IMR-90 (cell line): ENCODE measurements at regions not wholly inside any gene's neighbourhood (a gene's known extent, or its start where the extent isn't known, plus 50 kb on each side); places are given as distances from the start of the nearest gene placed in this dataset.

Source experiments
- ATAC-seq: fragments of 200-7000 bp; cut with Tn5 transposase; 2 replicates; pipeline ENCODE4 v1.9.1; 2020; ENCODE audit warnings: low read depth, mild to moderate bottlenecking, moderate library complexity
- BruUV-seq: library from RNA; stranded (reverse); fragments of 400-500 nt; replicated peaks from 2 replicates; lab custom pipeline; 2021; lab: Mats Ljungman, UMichigan
- CTCF ChIA-PET: fragments of 300-600 bp; formaldehyde crosslinking; extraction: SDS; loops from one replicate; lab custom pipeline; 2021; ENCODE audit warnings: antibody characterized with exemption; lab: Yijun Ruan, JAX
- POLR2A ChIA-PET: fragments of 300-600 bp; sonication (Branson Sonifier 250); formaldehyde crosslinking; loops from one replicate; lab custom pipeline; 2022; ENCODE audit warnings: antibody characterized with exemption; ENCODE audit not compliant: unreplicated experiment; lab: Charles Lee
- DNase-seq: peaks from one replicate; pipeline ENCODE4 v3.0.0; 2013
- H2AFZ ChIP-seq: replicated peaks from 2 replicates; pipeline ENCODE3; 2013; ENCODE audit warnings: low read length, mild to moderate bottlenecking; ENCODE audit not compliant: poor library complexity
- H2AK5ac ChIP-seq: 2 replicates; pipeline ENCODE4 v1.6.1; 2013; ENCODE audit warnings: low read depth, low read length, inconsistent platforms
- H2AK9ac ChIP-seq: replicated peaks from 2 replicates; pipeline ENCODE3; 2013; ENCODE audit warnings: mild to moderate bottlenecking, low read depth, low read length, moderate library complexity; ENCODE audit not compliant: poor library complexity
- H2BK120ac ChIP-seq: 2 replicates; pipeline ENCODE4 v1.6.1; 2013; ENCODE audit warnings: low read depth, low read length, inconsistent platforms
- H2BK15ac ChIP-seq: 3 replicates; pipeline ENCODE4 v1.6.1; 2013; ENCODE audit warnings: low read depth, low read length, inconsistent platforms
- H2BK20ac ChIP-seq: 2 replicates; pipeline ENCODE4 v1.6.1; 2013; ENCODE audit warnings: low read depth, mild to moderate bottlenecking, inconsistent platforms, low read length, moderate library complexity
- H2BK5ac ChIP-seq: 2 replicates; pipeline ENCODE4 v1.6.1; 2013; ENCODE audit warnings: mild to moderate bottlenecking, low read depth, low read length, inconsistent platforms; ENCODE audit not compliant: poor library complexity, severe bottlenecking
- H3K14ac ChIP-seq: replicated peaks from 2 replicates; pipeline ENCODE4 v1.6.1; 2013; ENCODE audit warnings: low read depth, low read length, inconsistent platforms
- H3K18ac ChIP-seq: 2 replicates; pipeline ENCODE4 v1.6.1; 2013; ENCODE audit warnings: low read depth, low read length, control low read depth
- H3K23ac ChIP-seq: 2 replicates; pipeline ENCODE4 v1.6.1; 2013; ENCODE audit warnings: low read depth, low read length, inconsistent platforms
- H3K27ac ChIP-seq: 2 replicates; pipeline ENCODE4 v1.5.1; 2013; ENCODE audit warnings: mild to moderate bottlenecking, control low read depth, low read length; ENCODE audit not compliant: insufficient read depth
- H3K27me3 ChIP-seq: 2 replicates; pipeline ENCODE4 v1.6.1; 2013; ENCODE audit warnings: low read length; ENCODE audit not compliant: control insufficient read depth, insufficient read depth
- H3K36me3 ChIP-seq: 2 replicates; pipeline ENCODE4 v1.6.1; 2013; ENCODE audit warnings: low read length, mixed read lengths; ENCODE audit not compliant: control insufficient read depth, insufficient read depth
- H3K4ac ChIP-seq: 2 replicates; pipeline ENCODE4 v1.6.1; 2013; ENCODE audit warnings: low read depth, low read length, inconsistent platforms
- H3K4me1 ChIP-seq: 2 replicates; pipeline ENCODE4 v1.6.1; 2013; ENCODE audit warnings: low read length, mixed read lengths; ENCODE audit not compliant: control insufficient read depth, insufficient read depth
- H3K4me2 ChIP-seq: 2 replicates; pipeline ENCODE4 v1.6.1; 2013; ENCODE audit warnings: low read depth, mild to moderate bottlenecking, control low read depth, low read length, moderate library complexity
- H3K4me3 ChIP-seq: 2 replicates; pipeline ENCODE4 v1.5.1; 2013; ENCODE audit warnings: low read depth, mild to moderate bottlenecking, control low read depth, low read length, moderate library complexity; ENCODE audit not compliant: insufficient read depth
- H3K56ac ChIP-seq: 2 replicates; pipeline ENCODE4 v1.6.1; 2013; ENCODE audit warnings: low read length, inconsistent platforms; ENCODE audit not compliant: insufficient read depth; ENCODE audit errors: extremely low read depth
- H3K79me1 ChIP-seq, 2 experiments: 2 replicates each; pipeline ENCODE4 v1.6.1; 2013; ENCODE audit warnings: low read length in 2 of 2, inconsistent platforms in 1 of 2, low read depth in 1 of 2
- H3K9ac ChIP-seq: 2 replicates; pipeline ENCODE4 v1.6.1; 2013; ENCODE audit warnings: low read depth, low read length, control low read depth
- H3K9me1 ChIP-seq: 2 replicates; pipeline ENCODE4 v1.6.1; 2013; ENCODE audit warnings: low read length, inconsistent platforms; ENCODE audit not compliant: insufficient read depth
- H3K9me3 ChIP-seq: 2 replicates; pipeline ENCODE4 v1.6.1; 2013; ENCODE audit warnings: low read length; ENCODE audit not compliant: control insufficient read depth, insufficient read depth
- H4K20me1 ChIP-seq: 2 replicates; pipeline ENCODE4 v1.6.1; 2013; ENCODE audit warnings: low read length, inconsistent platforms; ENCODE audit not compliant: insufficient read depth
- H4K5ac ChIP-seq: 2 replicates; pipeline ENCODE4 v1.6.1; 2013; ENCODE audit warnings: mild to moderate bottlenecking, low read depth, low read length, control low read depth
- H4K8ac ChIP-seq, 2 experiments: 2 replicates each; pipeline ENCODE4 v1.6.1; 2013; ENCODE audit warnings: low read depth in 2 of 2, low read length in 2 of 2, control low read depth in 1 of 2, inconsistent platforms in 1 of 2
- H4K91ac ChIP-seq: 2 replicates; pipeline ENCODE4 v1.6.1; 2013; ENCODE audit warnings: low read depth, low read length, inconsistent platforms; ENCODE audit not compliant: insufficient read depth
- BHLHE40 ChIP-seq: fragments of 150-350 bp; IDR thresholded peaks from 2 replicates; pipeline ENCODE4 v1.6.1; 2016; ENCODE audit warnings: mild to moderate bottlenecking, low read depth, low read length
- CEBPB ChIP-seq: IDR thresholded peaks from 2 replicates; pipeline ENCODE4 v1.6.1; 2012; ENCODE audit warnings: low read depth, low read length, improper control_type of control experiment
- CHD1 ChIP-seq: IDR thresholded peaks from 2 replicates; pipeline ENCODE4 v1.6.1; 2012; ENCODE audit warnings: low read depth, low read length, improper control_type of control experiment
- CTCF ChIP-seq: conservative IDR thresholded peaks from 2 replicates; pipeline ENCODE4 v1.5.1; 2012; ENCODE audit warnings: mild to moderate bottlenecking, low read depth, low read length, improper control_type of control experiment
- ELK1 ChIP-seq: fragments of 150-350 bp; IDR thresholded peaks from 2 replicates; pipeline ENCODE4 v1.6.1; 2016; ENCODE audit warnings: low read depth, mild to moderate bottlenecking, low read length, moderate library complexity, borderline replicate concordance
- FOS ChIP-seq: fragments of 150-350 bp; IDR thresholded peaks from 2 replicates; pipeline ENCODE4 v1.6.1; 2016; ENCODE audit warnings: low read depth, low read length
- MAZ ChIP-seq: IDR thresholded peaks from 2 replicates; pipeline ENCODE4 v1.6.1; 2012; ENCODE audit warnings: low read depth, mild to moderate bottlenecking, low read length, improper control_type of control experiment, moderate library complexity, borderline replicate concordance
- MXI1 ChIP-seq: IDR thresholded peaks from 2 replicates; pipeline ENCODE4 v1.6.1; 2012; ENCODE audit warnings: low read depth, mild to moderate bottlenecking, low read length, moderate library complexity, borderline replicate concordance
- NFE2L2 ChIP-seq: fragments of 150-350 bp; IDR thresholded peaks from 2 replicates; pipeline ENCODE4 v1.6.1; 2016; ENCODE audit warnings: low read depth, mild to moderate bottlenecking, low read length
- POLR2A ChIP-seq: IDR thresholded peaks from 2 replicates; pipeline ENCODE4 v1.6.1; 2012; ENCODE audit warnings: mild to moderate bottlenecking, low read depth, low read length
- RAD21 ChIP-seq: IDR thresholded peaks from 2 replicates; pipeline ENCODE4 v1.6.1; 2012; ENCODE audit warnings: low read length, improper control_type of control experiment
- RCOR1 ChIP-seq: IDR thresholded peaks from 2 replicates; pipeline ENCODE4 v1.6.1; 2012; ENCODE audit warnings: mild to moderate bottlenecking, low read length, improper control_type of control experiment; ENCODE audit not compliant: insufficient replicate concordance
- RFX5 ChIP-seq: IDR thresholded peaks from 2 replicates; pipeline ENCODE4 v1.8.0; 2012; ENCODE audit warnings: low read depth, mild to moderate bottlenecking, low read length, moderate library complexity
- USF2 ChIP-seq: fragments of 150-350 bp; IDR thresholded peaks from 2 replicates; pipeline ENCODE4 v1.6.1; 2017; ENCODE audit warnings: mild to moderate bottlenecking, antibody characterized with exemption, low read length, low read depth
- WGBS, 2 experiments: methylation state at CpG; one replicate each; pipeline versions ENCODE4 v1.1.5 to v1.1.7; 2013; ENCODE audit warnings: missing lambda C conversion rate in 2 of 2; ENCODE audit not compliant: insufficient read length in 1 of 2; ENCODE audit errors: extremely low coverage in 2 of 2; 5-methylcytosine and 5-hydroxymethylcytosine counted together
- dilution Hi-C: fragments of 300-500 bp; cut with HindIII; formaldehyde crosslinking; loops from one replicate; pipeline ENCODE4 v1.14.3; 2018; ENCODE audit warnings: low sequenced_read_pairs; ENCODE audit not compliant: unreplicated experiment
- in situ Hi-C: fragments of 300-500 bp; cut with MboI; formaldehyde crosslinking; loops from 3 replicates; pipeline ENCODE4 v1.14.3; 2019; ENCODE audit warnings: low sequenced_read_pairs, inconsistent platforms, mixed read lengths
- intact Hi-C: fragments of 100-400 bp; cut with micrococcal nuclease; formaldehyde crosslinking; loops from 2 replicates; pipeline ENCODE4 v1.10.0; 2022

GRCh38 chr9:1957856-1958255 lies 57.3 kb upstream of the SMARCA2 start:
- no peak overlapping the region for H3K4ac ChIP-seq
- H3K4me3 ChIP-seq: no peak overlapping the region
- no peak overlapping the region for H3K27ac ChIP-seq
- H4K20me1 ChIP-seq: no peaks in the 10 kb centered on the region
- no TSS peak for BruUV-seq
- H3K27me3 ChIP-seq: no peaks in the 10 kb centered on the region
- CTCF ChIA-PET: no interaction called here
- no CpG with 5 or more reads among the region's 2 CpGs for WGBS, 2 experiments
- H3K56ac ChIP-seq: no peak overlapping the region
- H3K23ac ChIP-seq: no peak overlapping the region
- no peak overlapping the region for H3K4me2 ChIP-seq
- no peaks in the 10 kb centered on the region for H3K9me3 ChIP-seq
- H3K9me1 ChIP-seq: no peaks in the 10 kb centered on the region
- dilution Hi-C loops (no loop called here), intact Hi-C loops (no loop called here), in situ Hi-C loops (no loop called here)
- H3K36me3 ChIP-seq: no peaks in the 10 kb centered on the region
- H2BK15ac ChIP-seq: no peak overlapping the region
- H3K9ac ChIP-seq: no peak overlapping the region
- no peak for ATAC-seq
- no peak overlapping the region for H2AK5ac ChIP-seq
- no peak overlapping the region for H4K5ac ChIP-seq
- no peak overlapping the region for H2AK9ac ChIP-seq
- TF ChIP-seq RCOR1: no peak
- no peak for TF ChIP-seq RAD21
- no peak for TF ChIP-seq CHD1
- no peak for TF ChIP-seq MAZ
- no peak for TF ChIP-seq NFE2L2
- TF ChIP-seq POLR2A: no peak
- TF ChIP-seq RFX5: no peak
- TF ChIP-seq MXI1: no peak
- TF ChIP-seq CTCF: no peak
- no peak for TF ChIP-seq ELK1
- TF ChIP-seq USF2: no peak
- TF ChIP-seq BHLHE40: no peak
- no peak for TF ChIP-seq FOS
- TF ChIP-seq CEBPB: no peak
- no peak overlapping the region for H2AFZ ChIP-seq
- no peaks in the 10 kb centered on the region for H3K4me1 ChIP-seq
- no peak overlapping the region for H4K91ac ChIP-seq
- no peak overlapping the region for H2BK5ac ChIP-seq
- no peak overlapping the region for H3K18ac ChIP-seq
- H4K8ac ChIP-seq: no peak overlapping the region
- POLR2A ChIA-PET: no interaction called here
- H2BK20ac ChIP-seq: no peak overlapping the region
- no peak overlapping the region for H3K14ac ChIP-seq
- no peak overlapping the region for H2BK120ac ChIP-seq
- no peak for DNase-seq
- no peaks in the 10 kb centered on the region for H3K79me1 ChIP-seq
